ENCODE measurements at regions not wholly inside any gene's neighbourhood (a gene's known extent, or its start where the extent isn't known, plus 50 kb on each side); places are given as distances from the start of the nearest gene placed in this dataset.

DNA sequence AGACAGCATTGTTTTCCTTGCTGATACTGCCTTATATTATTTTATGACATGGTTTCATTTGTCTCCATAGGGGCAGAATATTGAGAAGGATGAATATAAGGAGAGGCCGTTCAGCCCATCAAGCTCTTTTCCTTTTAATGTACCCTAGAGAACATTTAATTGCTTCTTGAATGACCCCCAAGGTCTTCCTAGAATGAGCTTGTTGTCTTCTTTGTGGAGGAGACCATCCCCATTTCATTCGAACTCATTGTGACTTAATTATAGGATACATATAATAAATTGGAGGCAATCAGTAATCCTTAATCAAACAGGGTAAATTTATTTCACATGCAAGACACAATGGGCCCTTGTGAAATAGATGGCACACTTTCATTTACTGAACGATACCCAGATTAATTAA is 231.3 kb downstream of the MDFIC start:
- CTCF ChIA-PET, result no interaction called here
- Histone ChIP-seq H3K27me3 (replicated peaks; ENCODE audit: insufficient read depth, low read depth, low read length, poor library complexity) (no peaks in the 10 kb centered on the region), H3K27ac (ENCODE audit: low read depth, low read length, poor library complexity, severe bottlenecking) (no peak overlapping the region), H3K9me3 (ENCODE audit: low read depth, low read length, poor library complexity, severe bottlenecking) (no peaks in the 10 kb centered on the region), H3K4me1 (ENCODE audit: insufficient read depth, low read length, poor library complexity, severe bottlenecking) (peaks cover 16% of the 10 kb centered on the region), H3K4me3 (ENCODE audit: low read depth, low read length, poor library complexity, severe bottlenecking) (no peak overlapping the region), H3K36me3 (ENCODE audit: insufficient read depth, low read length, poor library complexity, severe bottlenecking) (no peaks in the 10 kb centered on the region)
- no peak for DNase-seq (ENCODE audit: low spot score)
- TF ChIP-seq EZH2 (IDR thresholded peaks at IDR 0.05; ENCODE audit: borderline replicate concordance, low read depth, low read length, poor library complexity, severe bottlenecking), result no peak
- TF ChIP-seq, protein P1, sequence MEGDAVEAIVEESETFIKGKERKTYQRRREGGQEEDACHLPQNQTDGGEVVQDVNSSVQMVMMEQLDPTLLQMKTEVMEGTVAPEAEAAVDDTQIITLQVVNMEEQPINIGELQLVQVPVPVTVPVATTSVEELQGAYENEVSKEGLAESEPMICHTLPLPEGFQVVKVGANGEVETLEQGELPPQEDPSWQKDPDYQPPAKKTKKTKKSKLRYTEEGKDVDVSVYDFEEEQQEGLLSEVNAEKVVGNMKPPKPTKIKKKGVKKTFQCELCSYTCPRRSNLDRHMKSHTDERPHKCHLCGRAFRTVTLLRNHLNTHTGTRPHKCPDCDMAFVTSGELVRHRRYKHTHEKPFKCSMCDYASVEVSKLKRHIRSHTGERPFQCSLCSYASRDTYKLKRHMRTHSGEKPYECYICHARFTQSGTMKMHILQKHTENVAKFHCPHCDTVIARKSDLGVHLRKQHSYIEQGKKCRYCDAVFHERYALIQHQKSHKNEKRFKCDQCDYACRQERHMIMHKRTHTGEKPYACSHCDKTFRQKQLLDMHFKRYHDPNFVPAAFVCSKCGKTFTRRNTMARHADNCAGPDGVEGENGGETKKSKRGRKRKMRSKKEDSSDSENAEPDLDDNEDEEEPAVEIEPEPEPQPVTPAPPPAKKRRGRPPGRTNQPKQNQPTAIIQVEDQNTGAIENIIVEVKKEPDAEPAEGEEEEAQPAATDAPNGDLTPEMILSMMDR (conservative IDR thresholded peaks at IDR 0.05; ENCODE audit: low read depth, low read length), result no peak
- no TSS peak for BruUV-seq (replicated peaks)
- POLR2A ChIA-PET (ENCODE audit: low non-redundant PET), result no interaction called here
- intact Hi-C loops (cut with micrococcal nuclease; ENCODE audit: unreplicated experiment), result no loop called here

DNA sequence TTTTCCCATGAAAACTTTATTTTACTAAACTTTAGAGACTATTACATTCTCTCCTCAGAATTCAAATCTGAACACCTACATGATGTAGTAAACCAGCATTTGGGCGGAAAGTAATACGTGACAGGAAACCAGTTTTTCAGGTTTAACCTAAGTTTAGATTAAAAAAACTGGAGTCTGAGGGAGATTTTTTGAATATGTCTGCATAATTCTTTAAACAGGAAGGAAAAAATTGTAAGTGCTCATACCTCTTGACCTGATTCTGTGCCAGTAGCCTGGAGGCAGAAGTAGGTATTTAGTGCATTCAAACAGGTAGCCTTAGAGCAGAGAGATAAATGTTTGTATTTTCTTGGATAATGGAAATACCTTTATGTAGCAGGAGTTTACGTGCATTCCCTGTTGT is 224.3 kb downstream of the MDFIC start:
- TF ChIP-seq, protein P1 (conservative IDR thresholded peaks at IDR 0.05; ENCODE audit: low read depth, low read length), result no peak
- TF ChIP-seq EZH2 (IDR thresholded peaks at IDR 0.05; ENCODE audit: borderline replicate concordance, low read depth, low read length, poor library complexity, severe bottlenecking), result no peak
- Histone ChIP-seq H3K27ac (ENCODE audit: low read depth, low read length, poor library complexity, severe bottlenecking) (no peak overlapping the region), H3K4me3 (ENCODE audit: low read depth, low read length, poor library complexity, severe bottlenecking) (no peak overlapping the region), H3K4me1 (ENCODE audit: insufficient read depth, low read length, poor library complexity, severe bottlenecking) (no peaks in the 10 kb centered on the region), H3K27me3 (replicated peaks; ENCODE audit: insufficient read depth, low read depth, low read length, poor library complexity) (no peaks in the 10 kb centered on the region), H3K36me3 (ENCODE audit: insufficient read depth, low read length, poor library complexity, severe bottlenecking) (no peaks in the 10 kb centered on the region), H3K9me3 (ENCODE audit: low read depth, low read length, poor library complexity, severe bottlenecking) (no peaks in the 10 kb centered on the region)
- intact Hi-C loops (cut with micrococcal nuclease; ENCODE audit: unreplicated experiment), result no loop called here
- ChIA-PET CTCF (no interaction called here), POLR2A (ENCODE audit: low non-redundant PET) (no interaction called here)
- BruUV-seq (replicated peaks), result no TSS peak
- DNase-seq (ENCODE audit: low spot score), result no peak

DNA sequence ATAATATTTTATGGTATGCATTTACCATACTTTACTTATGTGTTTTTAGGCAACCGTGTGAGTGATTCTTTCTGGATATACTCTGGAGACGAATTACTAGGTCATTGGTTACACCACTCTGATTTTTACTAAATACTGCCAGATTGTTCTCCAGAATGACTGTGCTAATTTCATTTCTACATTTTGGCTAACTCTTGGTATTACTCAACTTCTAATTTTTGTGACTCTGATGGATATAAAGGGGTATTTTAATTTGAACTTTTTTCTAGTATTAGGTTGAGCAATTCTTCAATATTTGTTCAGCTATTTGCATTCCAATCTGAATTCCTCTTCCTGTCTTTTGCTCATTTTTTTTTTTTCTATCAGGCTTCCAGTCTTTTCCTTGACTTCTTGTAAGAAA is 223.6 kb downstream of the MDFIC start:
- TF ChIP-seq EZH2 (IDR thresholded peaks at IDR 0.05; ENCODE audit: borderline replicate concordance, low read depth, low read length, poor library complexity, severe bottlenecking), result no peak
- TF ChIP-seq, protein P1 (conservative IDR thresholded peaks at IDR 0.05; ENCODE audit: low read depth, low read length), result no peak
- BruUV-seq (replicated peaks), result no TSS peak
- intact Hi-C loops (cut with micrococcal nuclease; ENCODE audit: unreplicated experiment), result no loop called here
- no peak for DNase-seq (ENCODE audit: low spot score)
- H3K27ac ChIP-seq (ENCODE audit: low read depth, low read length, poor library complexity, severe bottlenecking), result no peak overlapping the region
- H3K36me3 ChIP-seq (ENCODE audit: insufficient read depth, low read length, poor library complexity, severe bottlenecking), result no peaks in the 10 kb centered on the region
- H3K9me3 ChIP-seq (ENCODE audit: low read depth, low read length, poor library complexity, severe bottlenecking), result no peaks in the 10 kb centered on the region
- H3K4me1 ChIP-seq (ENCODE audit: insufficient read depth, low read length, poor library complexity, severe bottlenecking), result no peaks in the 10 kb centered on the region
- no peaks in the 10 kb centered on the region for H3K27me3 ChIP-seq (replicated peaks; ENCODE audit: insufficient read depth, low read depth, low read length, poor library complexity)
- ChIA-PET POLR2A (ENCODE audit: low non-redundant PET) (no interaction called here), CTCF (no interaction called here)
- no peak overlapping the region for H3K4me3 ChIP-seq (ENCODE audit: low read depth, low read length, poor library complexity, severe bottlenecking)

All from A673 (cell line).